SH-SY5Y (cell line): ENCODE measurements at regions not wholly inside any gene's neighbourhood (a gene's known extent, or its start where the extent isn't known, plus 50 kb on each side); places are given as distances from the start of the nearest gene placed in this dataset.

Source experiments
- GATA2 ChIP-seq: IDR thresholded peaks from 2 replicates; pipeline ENCODE4 v1.6.1; 2011; ENCODE audit warnings: mild to moderate bottlenecking, low read depth, low read length
- GATA3 ChIP-seq: IDR thresholded peaks from 2 replicates; pipeline ENCODE4 v1.6.1; 2011; ENCODE audit warnings: low read depth, mild to moderate bottlenecking, low read length, moderate library complexity

- TF ChIP-seq GATA2, result no peak
- no peak for TF ChIP-seq GATA3
These were observed 328.1 kb downstream of the SEC14L1 start for GRCh38 chr17:77468897-77469296.
